ENCODE measurements at regions not wholly inside any gene's neighbourhood (a gene's known extent, or its start where the extent isn't known, plus 50 kb on each side); places are given as distances from the start of the nearest gene placed in this dataset.

DNA sequence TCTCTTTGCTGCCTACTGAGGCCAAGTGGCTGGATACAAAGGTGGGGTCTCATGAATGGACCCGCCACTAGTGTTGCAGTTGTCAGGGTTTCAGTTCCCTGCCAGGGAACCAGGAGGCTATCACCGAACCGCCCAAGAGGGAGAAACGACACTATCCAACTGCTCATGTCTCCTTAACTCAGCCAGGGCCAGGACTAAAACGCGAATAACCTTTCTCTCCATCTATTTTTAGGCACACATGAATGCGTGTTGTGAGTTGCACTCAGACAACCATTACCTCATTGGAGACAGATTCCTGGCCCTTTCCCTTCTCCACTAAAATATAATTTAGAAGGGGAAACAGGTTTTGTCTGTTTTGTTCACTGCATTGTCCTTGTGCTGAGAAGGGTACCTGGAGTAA lies 559.5 kb downstream of the SOCS6 start:
- no peak overlapping the region for H3K4me3 ChIP-seq (ENCODE audit: control insufficient read depth, low read depth, low read length)
- DNase-seq (ENCODE audit: low read depth): no peak
- TF ChIP-seq, protein P1, sequence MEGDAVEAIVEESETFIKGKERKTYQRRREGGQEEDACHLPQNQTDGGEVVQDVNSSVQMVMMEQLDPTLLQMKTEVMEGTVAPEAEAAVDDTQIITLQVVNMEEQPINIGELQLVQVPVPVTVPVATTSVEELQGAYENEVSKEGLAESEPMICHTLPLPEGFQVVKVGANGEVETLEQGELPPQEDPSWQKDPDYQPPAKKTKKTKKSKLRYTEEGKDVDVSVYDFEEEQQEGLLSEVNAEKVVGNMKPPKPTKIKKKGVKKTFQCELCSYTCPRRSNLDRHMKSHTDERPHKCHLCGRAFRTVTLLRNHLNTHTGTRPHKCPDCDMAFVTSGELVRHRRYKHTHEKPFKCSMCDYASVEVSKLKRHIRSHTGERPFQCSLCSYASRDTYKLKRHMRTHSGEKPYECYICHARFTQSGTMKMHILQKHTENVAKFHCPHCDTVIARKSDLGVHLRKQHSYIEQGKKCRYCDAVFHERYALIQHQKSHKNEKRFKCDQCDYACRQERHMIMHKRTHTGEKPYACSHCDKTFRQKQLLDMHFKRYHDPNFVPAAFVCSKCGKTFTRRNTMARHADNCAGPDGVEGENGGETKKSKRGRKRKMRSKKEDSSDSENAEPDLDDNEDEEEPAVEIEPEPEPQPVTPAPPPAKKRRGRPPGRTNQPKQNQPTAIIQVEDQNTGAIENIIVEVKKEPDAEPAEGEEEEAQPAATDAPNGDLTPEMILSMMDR (IDR thresholded peaks at IDR 0.05; ENCODE audit: control insufficient read depth, insufficient read depth, low read depth, low read length, missing control alignments): no peak

- TF ChIP-seq, protein P1 (IDR thresholded peaks at IDR 0.05; ENCODE audit: control insufficient read depth, insufficient read depth, low read depth, low read length, missing control alignments): no peak
- H3K4me3 ChIP-seq (ENCODE audit: control insufficient read depth, low read depth, low read length): no peak overlapping the region
- DNase-seq (ENCODE audit: low read depth): no peak
Observed at GRCh38 chr18:70840649-70841048, 551.8 kb downstream of the SOCS6 start.

GRCh38 chr18:70827632-70828031 lies 538.8 kb downstream of the SOCS6 start:
- TF ChIP-seq, protein P1 (IDR thresholded peaks at IDR 0.05; ENCODE audit: control insufficient read depth, insufficient read depth, low read depth, low read length, missing control alignments): no peak
- no peak overlapping the region for H3K4me3 ChIP-seq (ENCODE audit: control insufficient read depth, low read depth, low read length)
- no peak for DNase-seq (ENCODE audit: low read depth)

DNA sequence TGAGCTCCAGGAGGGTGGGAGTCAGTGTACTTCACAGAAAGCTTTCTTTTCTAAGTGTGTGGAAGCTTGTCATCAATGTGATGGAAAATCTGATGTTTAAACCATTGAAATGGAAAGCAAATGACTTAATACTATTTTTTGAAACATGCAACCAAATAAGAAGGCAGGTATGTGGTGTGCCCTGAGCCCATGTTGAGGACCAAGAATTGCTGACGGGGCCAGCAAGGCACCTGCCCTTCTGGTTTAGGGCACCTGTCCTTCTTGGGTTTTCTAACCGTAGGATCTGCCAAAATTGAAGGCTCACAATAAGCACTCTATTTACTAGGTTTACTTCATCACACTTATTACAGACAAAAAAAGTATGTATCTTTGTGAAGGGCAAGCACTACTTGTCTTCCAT lies 537.7 kb downstream of the SOCS6 start:
- H3K4me3 ChIP-seq (ENCODE audit: control insufficient read depth, low read depth, low read length): no peak overlapping the region
- DNase-seq (ENCODE audit: low read depth): no peak
- TF ChIP-seq, protein P1 (IDR thresholded peaks at IDR 0.05; ENCODE audit: control insufficient read depth, insufficient read depth, low read depth, low read length, missing control alignments): no peak

DNA sequence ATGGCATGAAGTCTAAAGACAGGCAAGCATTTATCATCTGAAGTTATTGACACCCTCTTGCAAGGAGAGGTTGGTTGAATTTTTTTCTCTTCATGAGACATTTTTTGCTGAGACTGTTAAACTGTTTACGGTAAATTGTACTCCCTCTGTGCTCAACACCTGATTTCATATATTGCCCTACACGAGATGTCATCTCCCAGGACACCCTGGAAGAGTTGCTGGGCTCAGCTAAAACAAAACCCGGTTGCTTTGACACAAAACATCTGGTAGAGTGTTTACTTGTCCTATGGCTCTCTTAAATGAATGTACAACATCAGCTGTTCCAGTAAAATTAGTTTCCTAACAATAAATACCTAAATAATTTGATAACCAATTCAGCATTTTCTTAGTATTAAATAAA lies 533.8 kb downstream of the SOCS6 start:
- H3K4me3 ChIP-seq (ENCODE audit: control insufficient read depth, low read depth, low read length): no peak overlapping the region
- no peak for DNase-seq (ENCODE audit: low read depth)
- TF ChIP-seq, protein P1 (IDR thresholded peaks at IDR 0.05; ENCODE audit: control insufficient read depth, insufficient read depth, low read depth, low read length, missing control alignments): no peak

DNA sequence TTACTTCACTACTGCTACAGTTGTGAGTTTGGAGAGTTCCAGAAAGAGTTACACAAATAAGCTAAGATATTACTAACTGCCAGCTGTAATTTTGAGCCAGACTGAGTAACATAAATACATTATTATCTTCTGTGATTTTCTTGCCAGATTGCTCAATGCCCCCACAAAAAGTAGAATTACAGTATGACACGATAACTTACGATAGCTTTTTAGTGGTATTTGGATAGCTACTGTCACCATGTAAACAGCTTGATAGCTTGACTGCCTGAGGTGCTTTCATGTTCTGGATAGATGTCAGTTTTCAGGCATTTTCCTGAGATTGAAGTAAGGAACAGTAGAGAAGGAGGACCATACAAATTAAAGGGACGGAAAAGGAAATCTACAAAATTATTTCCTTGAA lies 533.3 kb downstream of the SOCS6 start:
- TF ChIP-seq, protein P1 (IDR thresholded peaks at IDR 0.05; ENCODE audit: control insufficient read depth, insufficient read depth, low read depth, low read length, missing control alignments): no peak
- DNase-seq (ENCODE audit: low read depth): no peak
- no peak overlapping the region for H3K4me3 ChIP-seq (ENCODE audit: control insufficient read depth, low read depth, low read length)

DNA sequence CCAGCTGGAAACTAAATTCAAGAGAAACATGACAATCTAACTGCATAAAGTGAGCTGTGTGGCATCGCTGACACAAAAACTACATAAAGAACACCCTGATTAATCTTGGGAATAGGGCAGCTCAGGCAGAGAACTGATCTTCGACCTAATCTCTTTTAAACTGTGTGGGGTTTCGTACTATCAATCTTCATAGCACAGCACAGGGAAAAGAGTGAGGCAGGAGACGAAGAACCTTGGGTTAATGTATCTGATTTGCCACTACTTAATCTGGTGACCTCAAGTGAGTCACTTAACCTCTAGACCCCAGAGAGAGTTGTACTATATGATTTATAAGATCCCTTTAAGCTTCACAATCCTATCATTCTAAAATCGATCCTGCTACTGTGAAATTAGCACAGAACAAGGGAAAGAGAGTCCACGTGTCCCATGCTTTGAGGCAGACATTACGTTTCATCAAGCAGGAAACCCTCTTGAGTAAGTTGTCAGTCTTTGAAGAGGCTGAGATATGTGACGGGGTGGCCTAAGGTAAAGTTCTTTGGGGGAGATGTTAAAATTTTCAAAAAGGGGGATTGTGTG lies 519.7 kb downstream of the SOCS6 start:
- no peak overlapping the region for H3K4me3 ChIP-seq (ENCODE audit: control insufficient read depth, low read depth, low read length)
- TF ChIP-seq, protein P1 (IDR thresholded peaks at IDR 0.05; ENCODE audit: control insufficient read depth, insufficient read depth, low read depth, low read length, missing control alignments): no peak
- DNase-seq (ENCODE audit: low read depth): no peak
